ENCODE measurements at regions not wholly inside any gene's neighbourhood (a gene's known extent, or its start where the extent isn't known, plus 50 kb on each side); places are given as distances from the start of the nearest gene placed in this dataset.

DNA sequence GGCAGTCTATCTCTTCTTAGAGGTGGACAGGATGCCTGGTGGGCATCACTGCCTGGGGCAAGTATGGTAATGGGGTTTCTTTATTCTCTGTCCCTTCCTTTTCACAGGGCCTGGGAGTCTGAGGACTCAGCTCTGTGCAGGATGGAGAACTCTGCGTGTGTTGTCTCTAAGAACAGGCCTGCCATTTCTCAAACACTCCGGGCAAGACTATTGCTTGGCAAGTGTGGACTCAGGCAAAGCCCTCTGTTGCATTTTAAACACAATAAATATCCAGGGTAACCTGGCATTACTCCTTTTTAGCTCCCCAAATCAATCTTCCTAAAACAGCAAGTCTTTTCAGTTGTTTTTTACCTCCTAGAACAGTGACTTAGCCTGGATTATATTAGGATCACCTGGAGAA lies 185.1 kb upstream of the ROPN1 start:
- intact Hi-C loops (cut with micrococcal nuclease; ENCODE audit: unreplicated experiment) = no loop called here
- CTCF ChIA-PET = no interaction called here
- POLR2A ChIA-PET (ENCODE audit: unreplicated experiment) = no interaction called here
- DNase-seq = no peak
- Histone ChIP-seq H2AFZ (no peak overlapping the region), H3K27me3 (ENCODE audit: insufficient read depth, low read depth) (peaks cover 10% of the 10 kb centered on the region; the same call in 1 of the 2 replicates), H3K9me2 (ENCODE audit: insufficient read depth) (no peaks in the 10 kb centered on the region), H3K27ac (no peak overlapping the region), H3K4me3 (no peak overlapping the region), H3K36me3 (ENCODE audit: low read depth) (no peaks in the 10 kb centered on the region), H3K4me1 (replicated peaks; ENCODE audit: insufficient read depth) (no peaks in the 10 kb centered on the region), H3K4me2 (no peak overlapping the region), H3F3A (ENCODE audit: insufficient read depth, low read depth) (no peaks in the 10 kb centered on the region), H3K79me2 (ENCODE audit: low read depth) (no peaks in the 10 kb centered on the region), H3K9me3 (ENCODE audit: insufficient read depth, low read depth) (no peaks in the 10 kb centered on the region), H4K20me1 (ENCODE audit: insufficient read depth) (no peaks in the 10 kb centered on the region)
- no TSS peak for BruUV-seq (replicated peaks)
- TF ChIP-seq, protein P1, sequence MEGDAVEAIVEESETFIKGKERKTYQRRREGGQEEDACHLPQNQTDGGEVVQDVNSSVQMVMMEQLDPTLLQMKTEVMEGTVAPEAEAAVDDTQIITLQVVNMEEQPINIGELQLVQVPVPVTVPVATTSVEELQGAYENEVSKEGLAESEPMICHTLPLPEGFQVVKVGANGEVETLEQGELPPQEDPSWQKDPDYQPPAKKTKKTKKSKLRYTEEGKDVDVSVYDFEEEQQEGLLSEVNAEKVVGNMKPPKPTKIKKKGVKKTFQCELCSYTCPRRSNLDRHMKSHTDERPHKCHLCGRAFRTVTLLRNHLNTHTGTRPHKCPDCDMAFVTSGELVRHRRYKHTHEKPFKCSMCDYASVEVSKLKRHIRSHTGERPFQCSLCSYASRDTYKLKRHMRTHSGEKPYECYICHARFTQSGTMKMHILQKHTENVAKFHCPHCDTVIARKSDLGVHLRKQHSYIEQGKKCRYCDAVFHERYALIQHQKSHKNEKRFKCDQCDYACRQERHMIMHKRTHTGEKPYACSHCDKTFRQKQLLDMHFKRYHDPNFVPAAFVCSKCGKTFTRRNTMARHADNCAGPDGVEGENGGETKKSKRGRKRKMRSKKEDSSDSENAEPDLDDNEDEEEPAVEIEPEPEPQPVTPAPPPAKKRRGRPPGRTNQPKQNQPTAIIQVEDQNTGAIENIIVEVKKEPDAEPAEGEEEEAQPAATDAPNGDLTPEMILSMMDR (conservative IDR thresholded peaks at IDR 0.05) = no peak
- no peak for TF ChIP-seq EZH2 (IDR thresholded peaks at IDR 0.05; ENCODE audit: low read depth)

DNA sequence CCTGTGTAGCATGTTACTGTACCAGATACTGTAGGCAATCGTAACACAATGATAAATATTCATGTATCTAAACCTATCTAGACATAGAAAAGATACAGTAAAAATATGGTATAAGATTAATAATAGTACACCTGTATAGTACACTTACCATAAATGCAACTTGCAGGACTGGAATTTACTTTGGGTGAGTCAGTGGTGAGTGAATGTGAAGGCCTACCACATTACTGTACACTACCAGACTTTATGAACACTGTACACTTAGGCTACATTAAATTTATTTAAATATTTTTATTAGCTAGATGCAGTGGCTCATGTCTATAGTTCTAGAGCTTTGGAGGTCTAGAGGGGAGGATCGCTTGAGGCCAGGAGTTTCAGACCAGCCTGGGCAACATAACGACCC lies 186.6 kb upstream of the ROPN1 start:
- H3K36me3 ChIP-seq (ENCODE audit: low read depth) = no peaks in the 10 kb centered on the region
- H3F3A ChIP-seq (ENCODE audit: insufficient read depth, low read depth) = no peaks in the 10 kb centered on the region
- H3K79me2 ChIP-seq (ENCODE audit: low read depth) = no peaks in the 10 kb centered on the region
- DNase-seq = no peak
- TF ChIP-seq, protein P1 (conservative IDR thresholded peaks at IDR 0.05) = no peak
- TF ChIP-seq EZH2 (IDR thresholded peaks at IDR 0.05; ENCODE audit: low read depth) = no peak
- H3K9me3 ChIP-seq (ENCODE audit: insufficient read depth, low read depth) = no peaks in the 10 kb centered on the region
- BruUV-seq (replicated peaks) = no TSS peak
- no peaks in the 10 kb centered on the region for H4K20me1 ChIP-seq (ENCODE audit: insufficient read depth)
- no peak overlapping the region for H3K4me2 ChIP-seq
- peaks cover 15% of the 10 kb centered on the region; the same call in 1 of the 2 replicates for H3K27me3 ChIP-seq (ENCODE audit: insufficient read depth, low read depth)
- H3K4me1 ChIP-seq (replicated peaks; ENCODE audit: insufficient read depth) = no peaks in the 10 kb centered on the region
- intact Hi-C loops (cut with micrococcal nuclease; ENCODE audit: unreplicated experiment) = no loop called here
- no peaks in the 10 kb centered on the region for H3K9me2 ChIP-seq (ENCODE audit: insufficient read depth)
- H3K4me3 ChIP-seq = no peak overlapping the region
- H2AFZ ChIP-seq = no peak overlapping the region
- no peak overlapping the region for H3K27ac ChIP-seq
- ChIA-PET POLR2A (ENCODE audit: unreplicated experiment) (no interaction called here), CTCF (no interaction called here)

DNA sequence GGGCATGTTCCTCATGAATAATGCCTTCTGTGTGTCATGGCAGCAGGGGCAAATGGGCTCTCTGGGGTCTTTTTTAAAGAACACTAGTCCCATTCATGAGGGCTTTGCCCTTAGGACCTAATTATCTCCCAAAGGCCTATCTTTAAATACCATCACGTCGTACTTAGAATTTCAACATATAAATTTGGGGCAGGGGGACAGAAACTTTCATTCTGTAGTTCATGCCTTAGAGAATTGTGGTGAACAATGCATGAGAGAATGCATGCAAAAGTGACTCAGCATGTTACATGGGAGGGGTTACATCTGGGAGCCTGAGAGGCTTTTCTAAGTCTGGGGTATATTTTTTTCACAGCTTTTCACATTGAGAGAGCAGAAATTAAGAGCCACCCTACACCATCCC lies 208.5 kb upstream of the ROPN1 start:
- no peaks in the 10 kb centered on the region for H3K9me2 ChIP-seq (ENCODE audit: insufficient read depth)
- no peaks in the 10 kb centered on the region for H3K4me1 ChIP-seq (replicated peaks; ENCODE audit: insufficient read depth)
- H3K4me2 ChIP-seq = no peak overlapping the region
- TF ChIP-seq, protein P1 (conservative IDR thresholded peaks at IDR 0.05) = no peak
- TF ChIP-seq EZH2 (IDR thresholded peaks at IDR 0.05; ENCODE audit: low read depth) = no peak
- H3K36me3 ChIP-seq (ENCODE audit: low read depth) = no peaks in the 10 kb centered on the region
- no peak overlapping the region for H2AFZ ChIP-seq
- ChIA-PET CTCF (interaction anchor here (0.5 kb wide), 1 partner anchor 336 kb away, joined by 11 read pairs; no protein-coding TSS in a partner anchor), POLR2A (ENCODE audit: unreplicated experiment) (no interaction called here)
- no peaks in the 10 kb centered on the region for H3F3A ChIP-seq (ENCODE audit: insufficient read depth, low read depth)
- BruUV-seq (replicated peaks) = no TSS peak
- no peak for DNase-seq
- peaks cover 72% of the 10 kb centered on the region for H3K27me3 ChIP-seq (ENCODE audit: insufficient read depth, low read depth)
- no peaks in the 10 kb centered on the region for H4K20me1 ChIP-seq (ENCODE audit: insufficient read depth)
- intact Hi-C loops (cut with micrococcal nuclease; ENCODE audit: unreplicated experiment) = no loop called here
- no peak overlapping the region for H3K4me3 ChIP-seq
- no peak overlapping the region for H3K27ac ChIP-seq
- H3K9me3 ChIP-seq (ENCODE audit: insufficient read depth, low read depth) = no peaks in the 10 kb centered on the region
- H3K79me2 ChIP-seq (ENCODE audit: low read depth) = no peaks in the 10 kb centered on the region
